ENCODE measurements at regions not wholly inside any gene's neighbourhood (a gene's known extent, or its start where the extent isn't known, plus 50 kb on each side); places are given as distances from the start of the nearest gene placed in this dataset.

GRCh38 chrX:69238114-69238886 is 73.0 kb upstream of the PJA1 start:
- TF ChIP-seq RAD21 (conservative IDR thresholded peaks at IDR 0.05) (no peak), EP300 (conservative IDR thresholded peaks at IDR 0.05; ENCODE audit: poor library complexity, severe bottlenecking) (no peak), POLR2AphosphoS5 (IDR thresholded peaks at IDR 0.05) (no peak), CTCF (IDR thresholded peaks at IDR 0.05; ENCODE audit: poor library complexity, severe bottlenecking) (no peak), EZH2 (IDR thresholded peaks at IDR 0.05; ENCODE audit: borderline replicate concordance, insufficient read depth, low read length, poor library complexity, severe bottlenecking) (no peak), MXI1 (conservative IDR thresholded peaks at IDR 0.05; ENCODE audit: poor library complexity, severe bottlenecking) (no peak), REST (IDR thresholded peaks at IDR 0.05; ENCODE audit: borderline replicate concordance) (no peak)
